Islet of Langerhans (tissue), 1 donor: ENCODE measurements at regions not wholly inside any gene's neighbourhood (a gene's known extent, or its start where the extent isn't known, plus 50 kb on each side); places are given as distances from the start of the nearest gene placed in this dataset.
"Not testable (repeated sequence)": the region's sequence is repeated elsewhere in the genome, so short reads cannot be mapped to it uniquely, and the experiment has no call there.

Source experiments
- FAIRE-seq: peaks from one replicate; lab custom pipeline; 2011; peaks lifted over from hg19 to GRCh38; lab: Jason Lieb, UNC

- FAIRE-seq: no peak
Observed at GRCh38 chr2:375956-376307, 88.0 kb upstream of the ALKAL2 start.

- FAIRE-seq: no peak
Observed at GRCh38 chr2:375270-375955, 87.5 kb upstream of the ALKAL2 start.

- FAIRE-seq: no peak
Observed at GRCh38 chr2:368386-368785, 80.5 kb upstream of the ALKAL2 start.

- no peak for FAIRE-seq
Observed at GRCh38 chr2:367246-367645, 79.4 kb upstream of the ALKAL2 start.

GRCh38 chr2:366706-367105 is 78.8 kb upstream of the ALKAL2 start:
- FAIRE-seq: no peak

GRCh38 chr2:365367-366275 is 77.7 kb upstream of the ALKAL2 start:
- FAIRE-seq: no peak

- FAIRE-seq: no peak
Observed at GRCh38 chr2:363824-364470, 76.1 kb upstream of the ALKAL2 start.

GRCh38 chr2:362924-363323 is 75.0 kb upstream of the ALKAL2 start:
- no peak for FAIRE-seq

GRCh38 chr2:360124-360523 is 72.2 kb upstream of the ALKAL2 start:
- no peak for FAIRE-seq

- no peak for FAIRE-seq
Observed at GRCh38 chr2:359047-359446, 71.2 kb upstream of the ALKAL2 start.

GRCh38 chr2:357811-358210 is 69.9 kb upstream of the ALKAL2 start:
- no peak for FAIRE-seq

GRCh38 chr2:356304-356703 is 68.4 kb upstream of the ALKAL2 start:
- not testable (repeated sequence) for FAIRE-seq

GRCh38 chr2:355773-356172 is 67.9 kb upstream of the ALKAL2 start:
- FAIRE-seq: no peak

- FAIRE-seq: no peak
Observed at GRCh38 chr2:352696-353095, 64.8 kb upstream of the ALKAL2 start.

GRCh38 chr2:349390-349789 is 61.5 kb upstream of the ALKAL2 start:
- FAIRE-seq: no peak

GRCh38 chr2:348361-348916 is 60.5 kb upstream of the ALKAL2 start:
- no peak for FAIRE-seq

- FAIRE-seq: no peak
Observed at GRCh38 chr2:344811-345210, 56.9 kb upstream of the ALKAL2 start.

- FAIRE-seq: no peak
Observed at GRCh38 chr2:343355-343754, 55.5 kb upstream of the ALKAL2 start.

- FAIRE-seq: no peak
Observed at GRCh38 chr2:341912-342311, 54.0 kb upstream of the ALKAL2 start.

GRCh38 chr2:341017-341542 is 53.2 kb upstream of the ALKAL2 start:
- FAIRE-seq: no peak
